22Rv1 (cell line): ENCODE measurements at regions not wholly inside any gene's neighbourhood (a gene's known extent, or its start where the extent isn't known, plus 50 kb on each side); places are given as distances from the start of the nearest gene placed in this dataset.
"Not testable (repeated sequence)": the region's sequence is repeated elsewhere in the genome, so short reads cannot be mapped to it uniquely, and the experiment has no call there.

ENCODE experiments used
- ZFX ChIP-seq: fragments of 450-650 bp; IDR thresholded peaks from 2 replicates; pipeline ENCODE4 v1.6.1; 2017; ENCODE audit warnings: antibody characterized with exemption, borderline replicate concordance
- TF ChIP-seq, protein P1 (sequence below): fragments of 450-650 bp; IDR thresholded peaks from 2 replicates; pipeline ENCODE4 v1.5.1; 2017; ENCODE audit warnings: mild to moderate bottlenecking

DNA sequence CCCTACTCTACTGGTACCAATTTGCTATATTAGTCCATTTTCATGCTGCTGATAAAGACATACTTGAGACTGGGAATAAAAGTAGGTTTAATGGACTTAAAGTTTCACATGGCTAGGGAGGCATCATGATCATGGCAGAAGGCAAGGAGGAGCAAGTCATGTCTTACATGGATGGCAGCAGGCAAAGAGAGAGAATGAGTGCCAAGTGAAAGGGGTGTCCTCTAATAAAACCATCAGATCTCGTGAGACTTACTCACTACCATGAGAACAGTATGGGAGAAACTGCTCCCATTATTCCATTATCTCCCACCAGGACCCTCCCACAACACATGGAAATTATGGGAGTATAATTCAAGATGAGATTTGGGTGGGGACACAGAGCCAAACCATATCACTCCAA lies 450.5 kb upstream of the ZEB2 start:
- TF ChIP-seq, protein P1, sequence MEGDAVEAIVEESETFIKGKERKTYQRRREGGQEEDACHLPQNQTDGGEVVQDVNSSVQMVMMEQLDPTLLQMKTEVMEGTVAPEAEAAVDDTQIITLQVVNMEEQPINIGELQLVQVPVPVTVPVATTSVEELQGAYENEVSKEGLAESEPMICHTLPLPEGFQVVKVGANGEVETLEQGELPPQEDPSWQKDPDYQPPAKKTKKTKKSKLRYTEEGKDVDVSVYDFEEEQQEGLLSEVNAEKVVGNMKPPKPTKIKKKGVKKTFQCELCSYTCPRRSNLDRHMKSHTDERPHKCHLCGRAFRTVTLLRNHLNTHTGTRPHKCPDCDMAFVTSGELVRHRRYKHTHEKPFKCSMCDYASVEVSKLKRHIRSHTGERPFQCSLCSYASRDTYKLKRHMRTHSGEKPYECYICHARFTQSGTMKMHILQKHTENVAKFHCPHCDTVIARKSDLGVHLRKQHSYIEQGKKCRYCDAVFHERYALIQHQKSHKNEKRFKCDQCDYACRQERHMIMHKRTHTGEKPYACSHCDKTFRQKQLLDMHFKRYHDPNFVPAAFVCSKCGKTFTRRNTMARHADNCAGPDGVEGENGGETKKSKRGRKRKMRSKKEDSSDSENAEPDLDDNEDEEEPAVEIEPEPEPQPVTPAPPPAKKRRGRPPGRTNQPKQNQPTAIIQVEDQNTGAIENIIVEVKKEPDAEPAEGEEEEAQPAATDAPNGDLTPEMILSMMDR: not testable (repeated sequence)
- TF ChIP-seq ZFX: not testable (repeated sequence)
